ENCODE measurements at regions not wholly inside any gene's neighbourhood (a gene's known extent, or its start where the extent isn't known, plus 50 kb on each side); places are given as distances from the start of the nearest gene placed in this dataset.

GRCh38 chr2:214674278-214674677 is 135.2 kb downstream of the BARD1 start:
- DNase-seq: no peak

DNA sequence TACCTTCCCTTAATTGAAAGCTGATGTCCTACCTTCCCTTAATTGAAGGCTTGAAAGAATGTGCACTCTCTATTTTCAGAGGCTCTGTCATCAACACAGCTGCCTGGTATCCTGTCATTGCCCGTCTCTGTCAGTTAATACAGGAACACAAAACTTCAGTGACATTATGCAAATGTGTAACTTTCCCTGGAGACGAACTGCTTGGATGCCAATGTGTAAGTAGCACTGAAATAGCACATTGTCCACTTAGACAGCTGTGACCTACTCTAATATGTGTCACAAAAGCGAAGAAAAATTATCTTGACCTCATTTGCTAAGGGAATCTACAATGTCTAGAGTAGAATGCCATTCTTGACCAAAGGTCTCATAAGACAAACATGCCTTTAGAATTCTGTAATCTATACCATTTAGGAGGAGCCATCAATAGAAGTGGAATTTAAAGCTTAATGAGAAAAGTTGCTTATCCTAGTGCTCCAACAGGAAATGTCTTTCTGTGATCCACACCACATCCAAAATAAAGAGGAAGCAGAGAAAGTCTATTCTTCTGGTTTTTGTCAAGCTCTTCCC is 138.1 kb downstream of the BARD1 start:
- DNase-seq: no peak

DNA sequence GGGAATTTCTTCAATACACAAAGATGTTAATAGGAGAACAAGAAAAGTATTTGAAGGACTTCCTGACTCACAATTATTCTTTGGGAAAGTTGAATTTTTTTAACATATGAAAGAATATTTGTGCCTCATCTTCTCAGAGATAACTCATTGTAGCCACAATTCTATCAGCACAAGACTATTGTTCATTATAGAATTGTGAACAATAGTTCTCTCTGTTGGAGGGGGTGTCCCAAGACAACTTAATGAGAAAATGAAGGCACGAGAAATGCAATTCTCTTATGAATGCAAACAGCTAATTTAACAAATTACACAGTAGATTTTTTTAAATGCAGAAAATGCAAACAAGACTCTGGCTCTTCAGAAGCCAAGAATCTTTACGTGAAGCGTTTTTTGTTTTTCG is 157.0 kb downstream of the BARD1 start:
- no peak for DNase-seq

DNA sequence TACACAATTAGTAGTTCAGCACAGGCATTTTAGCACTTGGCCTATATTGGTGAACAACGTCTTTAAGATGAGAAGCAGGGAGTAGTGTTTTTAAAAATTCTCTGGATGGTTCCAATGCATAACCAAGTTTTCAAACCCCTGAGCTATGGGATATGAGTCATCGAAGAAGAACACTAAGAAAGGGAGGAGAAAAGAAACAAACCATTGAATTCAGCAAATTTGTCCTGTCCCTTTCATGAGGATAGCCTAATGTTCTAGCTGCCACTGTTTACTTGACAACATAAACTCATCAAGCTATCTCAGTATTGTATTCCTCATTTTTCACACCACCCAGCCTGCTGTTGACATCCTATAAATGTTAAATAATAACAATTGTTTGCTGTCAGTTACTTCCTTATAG is 158.0 kb downstream of the BARD1 start:
- no peak for DNase-seq

- DNase-seq: no peak
Observed at GRCh38 chr2:214649440-214650205, 159.9 kb downstream of the BARD1 start.

DNA sequence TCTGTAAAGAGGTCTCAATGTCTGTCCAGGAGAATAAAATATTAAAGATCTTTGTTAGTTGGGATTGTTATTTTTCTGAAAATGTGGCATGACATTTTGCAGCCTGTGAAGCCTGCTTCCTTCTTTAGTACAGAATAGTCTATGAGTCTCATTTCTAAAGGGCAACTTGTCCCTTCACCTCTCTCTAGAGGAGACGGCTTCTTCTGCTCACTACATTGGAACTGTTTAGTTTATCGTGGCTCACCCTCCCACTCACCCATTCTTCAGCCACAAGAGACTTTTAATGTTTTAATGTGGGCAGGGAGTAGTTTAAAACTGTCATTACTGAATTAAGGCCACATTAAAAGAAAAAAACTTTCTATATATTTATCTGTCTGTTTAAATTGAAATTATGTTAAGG is 161.0 kb downstream of the BARD1 start:
- no peak for DNase-seq

DNA sequence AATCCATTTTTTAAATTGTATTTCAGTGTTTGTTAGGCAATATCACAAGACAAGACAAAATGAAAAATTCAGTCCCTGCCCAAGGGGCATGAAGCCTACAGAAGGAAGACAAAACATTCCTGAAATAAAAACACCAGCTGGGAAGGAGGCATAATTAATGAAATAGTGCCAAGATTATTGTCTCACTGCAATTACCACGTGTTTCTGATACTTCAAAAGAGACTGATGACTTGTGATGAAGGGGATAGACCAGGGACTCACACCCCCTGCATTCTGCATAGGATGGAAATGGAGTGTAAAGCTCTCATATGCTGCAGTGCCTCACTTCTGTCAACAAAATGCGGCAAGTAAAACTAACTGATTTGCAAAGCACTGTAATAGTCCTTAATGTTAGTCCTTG is 178.1 kb downstream of the BARD1 start:
- DNase-seq: peak; percentile 65

- peak; percentile 94 for DNase-seq
Observed at GRCh38 chr2:214630402-214631045, 179.0 kb downstream of the BARD1 start.

GRCh38 chr2:214629875-214630274 is 179.6 kb downstream of the BARD1 start:
- DNase-seq: peak; percentile 60

Measured in NCI-H524 treated with DMSO at 0.1 percent for 48 hours (cell line).